ENCODE measurements at regions not wholly inside any gene's neighbourhood (a gene's known extent, or its start where the extent isn't known, plus 50 kb on each side); places are given as distances from the start of the nearest gene placed in this dataset.
A peak's percentile ranks its signal among the peaks of the same experiment; 100 is the strongest.

- no peak overlapping the region for H3K4me3 ChIP-seq (ENCODE audit: low read depth in 1 of 3, low read length in 3 of 3)
- no peak overlapping the region for H3K27ac ChIP-seq (ENCODE audit: low read depth in 1 of 3, low read length in 2 of 3)
- H3K9me3 ChIP-seq (ENCODE audit: control insufficient read depth in 2 of 2, insufficient read depth in 1 of 2, low read depth in 1 of 2, low read length in 1 of 2): peaks cover 0 to 27% of the 10 kb centered on the region in 2 donors
- no peaks in the 10 kb centered on the region for H3K4me1 ChIP-seq (ENCODE audit: control insufficient read depth in 3 of 3, insufficient read depth in 2 of 3, low read depth in 1 of 3, low read length in 2 of 3)
- H3K36me3 ChIP-seq (ENCODE audit: control insufficient read depth in 3 of 3, insufficient read depth in 2 of 3, low read depth in 1 of 3, low read length in 3 of 3): no peaks in the 10 kb centered on the region
- FAIRE-seq (no peak), DNase-seq (no peak)
- H3K27me3 ChIP-seq (ENCODE audit: control insufficient read depth in 3 of 3, insufficient read depth in 3 of 3, low read length in 3 of 3): peaks cover 0 to 2% (median 0%) of the 10 kb centered on the region in 3 donors
Measured at GRCh38 chr6:156579564-156579963, 197.6 kb upstream of the ARID1B start.

- no peaks in the 10 kb centered on the region for H3K36me3 ChIP-seq (ENCODE audit: control insufficient read depth in 3 of 3, insufficient read depth in 2 of 3, low read depth in 1 of 3, low read length in 3 of 3)
- DNase-seq: no peak
- H3K27ac ChIP-seq (ENCODE audit: low read depth in 1 of 3, low read length in 2 of 3): no peak overlapping the region
- WGBS, 3 donors: 83 to 87% (median 85%) methylated on average over 1 of the region's 1 CpG
- H3K27me3 ChIP-seq (ENCODE audit: control insufficient read depth in 3 of 3, insufficient read depth in 3 of 3, low read length in 3 of 3): peaks cover 0 to 2% (median 0%) of the 10 kb centered on the region in 3 donors
- no peaks in the 10 kb centered on the region for H3K4me1 ChIP-seq (ENCODE audit: control insufficient read depth in 3 of 3, insufficient read depth in 2 of 3, low read depth in 1 of 3, low read length in 2 of 3)
- peaks cover 0 to 27% of the 10 kb centered on the region in 2 donors for H3K9me3 ChIP-seq (ENCODE audit: control insufficient read depth in 2 of 2, insufficient read depth in 1 of 2, low read depth in 1 of 2, low read length in 1 of 2)
- H3K4me3 ChIP-seq (ENCODE audit: low read depth in 1 of 3, low read length in 3 of 3): no peak overlapping the region
- FAIRE-seq: no peak
Measured at GRCh38 chr6:156577749-156578148, 199.4 kb upstream of the ARID1B start.

GRCh38 chr6:156575361-156575760, 201.8 kb upstream of the ARID1B start:
- Histone ChIP-seq H3K4me3 (ENCODE audit: low read depth in 1 of 3, low read length in 3 of 3) (no peak overlapping the region), H3K36me3 (ENCODE audit: control insufficient read depth in 3 of 3, insufficient read depth in 2 of 3, low read depth in 1 of 3, low read length in 3 of 3) (no peaks in the 10 kb centered on the region), H3K4me1 (ENCODE audit: control insufficient read depth in 3 of 3, insufficient read depth in 2 of 3, low read depth in 1 of 3, low read length in 2 of 3) (no peaks in the 10 kb centered on the region), H3K27ac (ENCODE audit: low read depth in 1 of 3, low read length in 2 of 3) (no peak overlapping the region), H3K9me3 (ENCODE audit: control insufficient read depth in 2 of 2, insufficient read depth in 1 of 2, low read depth in 1 of 2, low read length in 1 of 2) (peaks cover 0 to 27% of the 10 kb centered on the region in 2 donors), H3K27me3 (ENCODE audit: control insufficient read depth in 3 of 3, insufficient read depth in 3 of 3, low read length in 3 of 3) (peaks cover 0 to 2% (median 0%) of the 10 kb centered on the region in 3 donors)
- DNase-seq: no peak
- peak; percentile 49 for FAIRE-seq

GRCh38 chr6:156564807-156565149, 212.4 kb upstream of the ARID1B start:
- H3K27me3 ChIP-seq (ENCODE audit: control insufficient read depth in 3 of 3, insufficient read depth in 3 of 3, low read length in 3 of 3): peaks cover 0 to 2% (median 0%) of the 10 kb centered on the region in 3 donors
- FAIRE-seq: no peak
- H3K4me3 ChIP-seq (ENCODE audit: low read depth in 1 of 3, low read length in 3 of 3): no peak overlapping the region
- H3K9me3 ChIP-seq (ENCODE audit: control insufficient read depth in 2 of 2, insufficient read depth in 1 of 2, low read depth in 1 of 2, low read length in 1 of 2): peaks cover 0 to 6% of the 10 kb centered on the region in 2 donors
- no peaks in the 10 kb centered on the region for H3K36me3 ChIP-seq (ENCODE audit: control insufficient read depth in 3 of 3, insufficient read depth in 2 of 3, low read depth in 1 of 3, low read length in 3 of 3)
- H3K4me1 ChIP-seq (ENCODE audit: control insufficient read depth in 3 of 3, insufficient read depth in 2 of 3, low read depth in 1 of 3, low read length in 2 of 3): no peaks in the 10 kb centered on the region
- no peak overlapping the region for H3K27ac ChIP-seq (ENCODE audit: low read depth in 1 of 3, low read length in 2 of 3)
- no peak for DNase-seq
- 68 to 71% (median 71%) methylated on average over 10 of the region's 10 CpGs for WGBS, 3 donors

GRCh38 chr6:156564127-156564806, 212.9 kb upstream of the ARID1B start:
- DNase-seq (peak; percentile 75 to 87), FAIRE-seq (no peak)
- H3K9me3 ChIP-seq (ENCODE audit: control insufficient read depth in 2 of 2, insufficient read depth in 1 of 2, low read depth in 1 of 2, low read length in 1 of 2): peaks cover 0 to 6% of the 10 kb centered on the region in 2 donors
- H3K4me3 ChIP-seq (ENCODE audit: low read depth in 1 of 3, low read length in 3 of 3): no peak overlapping the region
- H3K27ac ChIP-seq (ENCODE audit: low read depth in 1 of 3, low read length in 2 of 3): no peak overlapping the region
- 4 to 7% (median 4%) methylated on average over 14 of the region's 14 CpGs for WGBS, 3 donors
- H3K36me3 ChIP-seq (ENCODE audit: control insufficient read depth in 3 of 3, insufficient read depth in 2 of 3, low read depth in 1 of 3, low read length in 3 of 3): no peaks in the 10 kb centered on the region
- H3K4me1 ChIP-seq (ENCODE audit: control insufficient read depth in 3 of 3, insufficient read depth in 2 of 3, low read depth in 1 of 3, low read length in 2 of 3): no peaks in the 10 kb centered on the region
- H3K27me3 ChIP-seq (ENCODE audit: control insufficient read depth in 3 of 3, insufficient read depth in 3 of 3, low read length in 3 of 3): peaks cover 0 to 4% (median 0%) of the 10 kb centered on the region in 3 donors

GRCh38 chr6:156563714-156564113, 213.5 kb upstream of the ARID1B start:
- H3K4me1 ChIP-seq (ENCODE audit: control insufficient read depth in 3 of 3, insufficient read depth in 2 of 3, low read depth in 1 of 3, low read length in 2 of 3): no peaks in the 10 kb centered on the region
- H3K36me3 ChIP-seq (ENCODE audit: control insufficient read depth in 3 of 3, insufficient read depth in 2 of 3, low read depth in 1 of 3, low read length in 3 of 3): no peaks in the 10 kb centered on the region
- DNase-seq (no peak), FAIRE-seq (no peak)
- 49 to 69% (median 63%) methylated on average over 9 of the region's 9 CpGs for WGBS, 3 donors
- peaks cover 0 to 1% of the 10 kb centered on the region in 2 donors for H3K9me3 ChIP-seq (ENCODE audit: control insufficient read depth in 2 of 2, insufficient read depth in 1 of 2, low read depth in 1 of 2, low read length in 1 of 2)
- no peak overlapping the region for H3K4me3 ChIP-seq (ENCODE audit: low read depth in 1 of 3, low read length in 3 of 3)
- no peak overlapping the region for H3K27ac ChIP-seq (ENCODE audit: low read depth in 1 of 3, low read length in 2 of 3)
- H3K27me3 ChIP-seq (ENCODE audit: control insufficient read depth in 3 of 3, insufficient read depth in 3 of 3, low read length in 3 of 3): peaks cover 0 to 2% (median 0%) of the 10 kb centered on the region in 3 donors

- FAIRE-seq (no peak), DNase-seq (no peak)
- peaks cover 0 to 2% (median 0%) of the 10 kb centered on the region in 3 donors for H3K27me3 ChIP-seq (ENCODE audit: control insufficient read depth in 3 of 3, insufficient read depth in 3 of 3, low read length in 3 of 3)
- H3K36me3 ChIP-seq (ENCODE audit: control insufficient read depth in 3 of 3, insufficient read depth in 2 of 3, low read depth in 1 of 3, low read length in 3 of 3): no peaks in the 10 kb centered on the region
- WGBS, 3 donors: 86 to 95% (median 88%) methylated on average over 9 of the region's 9 CpGs
- no peaks in the 10 kb centered on the region for H3K4me1 ChIP-seq (ENCODE audit: control insufficient read depth in 3 of 3, insufficient read depth in 2 of 3, low read depth in 1 of 3, low read length in 2 of 3)
- H3K9me3 ChIP-seq (ENCODE audit: control insufficient read depth in 2 of 2, insufficient read depth in 1 of 2, low read depth in 1 of 2, low read length in 1 of 2): no peaks in the 10 kb centered on the region
- H3K4me3 ChIP-seq (ENCODE audit: low read depth in 1 of 3, low read length in 3 of 3): no peak overlapping the region
- H3K27ac ChIP-seq (ENCODE audit: low read depth in 1 of 3, low read length in 2 of 3): no peak overlapping the region
Measured at GRCh38 chr6:156562636-156563035, 214.5 kb upstream of the ARID1B start.

- DNase-seq (no peak), FAIRE-seq (no peak)
- 84 to 90% (median 90%) methylated on average over 13 of the region's 13 CpGs for WGBS, 3 donors
- Histone ChIP-seq H3K27ac (ENCODE audit: low read depth in 1 of 3, low read length in 2 of 3) (no peak overlapping the region), H3K4me3 (ENCODE audit: low read depth in 1 of 3, low read length in 3 of 3) (no peak overlapping the region), H3K9me3 (ENCODE audit: control insufficient read depth in 2 of 2, insufficient read depth in 1 of 2, low read depth in 1 of 2, low read length in 1 of 2) (no peaks in the 10 kb centered on the region), H3K36me3 (ENCODE audit: control insufficient read depth in 3 of 3, insufficient read depth in 2 of 3, low read depth in 1 of 3, low read length in 3 of 3) (no peaks in the 10 kb centered on the region), H3K27me3 (ENCODE audit: control insufficient read depth in 3 of 3, insufficient read depth in 3 of 3, low read length in 3 of 3) (peaks cover 0 to 2% (median 0%) of the 10 kb centered on the region in 3 donors), H3K4me1 (ENCODE audit: control insufficient read depth in 3 of 3, insufficient read depth in 2 of 3, low read depth in 1 of 3, low read length in 2 of 3) (no peaks in the 10 kb centered on the region)
Measured at GRCh38 chr6:156562019-156562418, 215.2 kb upstream of the ARID1B start.

- no peak overlapping the region for H3K27ac ChIP-seq (ENCODE audit: low read depth in 1 of 3, low read length in 2 of 3)
- FAIRE-seq: no peak
Measured at GRCh38 chr6:156560476-156560875, 216.7 kb upstream of the ARID1B start.

More at GRCh38 chr6:156560476-156560875, 216.7 kb upstream of the ARID1B start:
- Histone ChIP-seq H3K4me1 (ENCODE audit: control insufficient read depth in 3 of 3, insufficient read depth in 2 of 3, low read depth in 1 of 3, low read length in 2 of 3) (no peaks in the 10 kb centered on the region), H3K4me3 (ENCODE audit: low read depth in 1 of 3, low read length in 3 of 3) (no peak overlapping the region), H3K36me3 (ENCODE audit: control insufficient read depth in 3 of 3, insufficient read depth in 2 of 3, low read depth in 1 of 3, low read length in 3 of 3) (no peaks in the 10 kb centered on the region), H3K9me3 (ENCODE audit: control insufficient read depth in 2 of 2, insufficient read depth in 1 of 2, low read depth in 1 of 2, low read length in 1 of 2) (no peaks in the 10 kb centered on the region), H3K27me3 (ENCODE audit: control insufficient read depth in 3 of 3, insufficient read depth in 3 of 3, low read length in 3 of 3) (peaks cover 0 to 2% (median 0%) of the 10 kb centered on the region in 3 donors)
- no peak for DNase-seq
